Pons (tissue), 1 donor: ENCODE measurements at regions not wholly inside any gene's neighbourhood (a gene's known extent, or its start where the extent isn't known, plus 50 kb on each side); places are given as distances from the start of the nearest gene placed in this dataset.

Experiments used
- DNase-seq: peaks from one replicate; pipeline ENCODE4 v3.0.0-alpha.2; 2016; ENCODE audit warnings: low spot score

GRCh38 chr20:24796236-24796635, 152.8 kb upstream of the CST7 start:
- no peak for DNase-seq

- DNase-seq, result no peak
These were observed 152.0 kb upstream of the CST7 start for GRCh38 chr20:24797113-24797512.

GRCh38 chr20:24797745-24798655, 151.1 kb upstream of the CST7 start:
- DNase-seq, result no peak

- no peak for DNase-seq
These were observed 150.0 kb upstream of the CST7 start for GRCh38 chr20:24798930-24799705.

- no peak for DNase-seq
These were observed 149.0 kb upstream of the CST7 start for GRCh38 chr20:24799971-24800580.

- no peak for DNase-seq
These were observed 146.7 kb upstream of the CST7 start for GRCh38 chr20:24802286-24802820.

DNA sequence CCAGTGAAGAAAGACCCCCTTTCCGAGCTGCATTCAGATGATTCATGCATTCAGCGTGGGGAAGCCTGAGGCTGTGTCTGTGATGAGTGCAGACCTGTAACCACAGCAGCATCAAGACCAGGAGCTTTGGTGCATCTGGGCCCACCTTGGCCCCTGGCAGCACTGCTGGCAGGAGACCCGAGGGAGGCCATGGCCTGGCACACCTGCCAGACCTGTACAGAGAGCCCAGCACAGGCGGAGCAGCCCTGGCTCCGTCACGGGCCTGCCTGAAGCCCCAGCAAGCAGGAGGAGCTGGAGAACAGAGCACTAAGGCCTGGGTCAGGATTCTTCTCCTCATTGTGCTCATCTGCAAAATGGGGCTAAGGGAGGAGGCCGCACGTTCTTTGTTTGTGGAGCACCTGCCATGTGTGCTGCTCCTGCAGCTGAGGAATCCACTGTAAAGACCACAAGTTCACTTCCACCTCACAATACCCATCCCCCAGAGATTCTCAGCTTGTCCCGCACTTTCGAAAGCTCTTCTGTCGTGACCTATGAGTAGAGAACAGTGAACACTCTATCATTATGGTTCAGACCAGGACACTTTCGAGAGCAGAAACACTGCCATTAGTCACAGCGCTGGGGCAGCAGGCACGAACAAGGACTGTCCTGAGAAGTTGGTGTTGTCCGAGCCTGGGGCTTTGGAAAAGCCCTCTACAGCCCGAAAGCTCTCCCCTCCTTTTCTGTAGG, 144.4 kb upstream of the CST7 start:
- DNase-seq, result no peak

- no peak for DNase-seq
These were observed 143.4 kb upstream of the CST7 start for GRCh38 chr20:24805456-24806238.

DNA sequence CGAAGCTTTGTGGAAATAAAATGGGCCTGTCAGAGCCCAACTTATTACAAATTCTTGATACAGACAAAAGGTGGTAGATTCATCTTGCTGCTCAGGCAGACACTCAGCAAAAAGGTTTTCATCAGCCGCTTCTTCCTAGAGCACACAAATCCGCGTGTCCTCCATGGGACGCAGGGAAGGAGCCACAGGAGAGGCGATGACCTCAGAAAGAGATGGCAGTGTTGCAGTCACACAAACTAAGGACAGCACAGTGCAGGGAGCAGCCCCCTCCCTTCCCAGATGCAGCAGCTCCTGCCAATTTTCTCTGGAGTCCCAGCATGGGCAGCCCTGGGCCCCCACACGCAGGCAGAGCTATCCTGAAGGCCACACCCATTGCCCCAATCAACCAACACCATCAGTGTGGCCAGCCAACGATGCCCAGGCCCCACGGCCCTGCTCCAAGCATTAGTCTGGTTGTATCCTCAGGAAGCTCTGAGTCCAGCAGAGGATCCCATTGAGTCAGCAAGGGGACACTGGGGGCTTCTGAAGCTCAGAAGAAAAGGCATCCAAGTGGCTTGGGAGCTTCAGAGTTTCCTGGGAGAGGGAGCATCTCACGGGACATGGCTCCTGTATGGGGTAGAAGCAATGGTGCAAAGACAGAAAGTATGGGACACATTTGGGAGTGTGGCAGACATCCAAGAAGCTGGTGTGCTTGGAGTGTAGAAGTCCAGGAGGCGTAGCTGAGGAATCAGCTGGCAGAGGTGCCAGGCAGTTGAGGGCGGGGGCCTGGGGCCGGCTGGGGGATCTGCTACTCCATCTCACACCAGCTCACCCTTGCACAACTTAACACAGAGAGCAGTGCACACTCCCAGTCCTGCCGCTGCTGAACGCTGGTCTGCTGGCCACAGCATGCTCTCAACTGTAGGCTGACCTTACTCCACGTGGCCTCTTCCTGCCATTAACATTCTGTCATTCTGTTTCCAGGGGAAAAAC, 142.1 kb upstream of the CST7 start:
- DNase-seq, result no peak

DNA sequence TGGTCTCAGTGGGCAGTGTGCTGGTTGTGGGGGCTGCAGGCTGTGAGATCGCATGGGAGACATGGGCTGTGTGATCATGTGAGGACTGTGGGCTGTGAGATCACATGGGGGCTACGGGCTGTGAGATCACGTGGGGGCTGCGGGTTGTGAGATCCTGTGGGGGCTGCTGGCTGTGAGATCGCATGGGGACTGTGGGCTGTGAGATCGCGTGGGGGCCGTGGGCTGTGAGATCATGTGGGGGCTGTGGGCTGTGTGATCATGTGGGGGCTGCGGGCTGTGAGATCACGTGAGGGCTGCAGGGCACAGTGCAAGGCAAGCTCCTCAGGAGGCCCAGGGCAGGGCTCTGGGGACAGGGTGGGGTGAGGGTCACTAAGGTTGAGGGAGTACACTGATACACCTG, 140.5 kb upstream of the CST7 start:
- no peak for DNase-seq

- no peak for DNase-seq
These were observed 139.5 kb upstream of the CST7 start for GRCh38 chr20:24809606-24810005.

DNA sequence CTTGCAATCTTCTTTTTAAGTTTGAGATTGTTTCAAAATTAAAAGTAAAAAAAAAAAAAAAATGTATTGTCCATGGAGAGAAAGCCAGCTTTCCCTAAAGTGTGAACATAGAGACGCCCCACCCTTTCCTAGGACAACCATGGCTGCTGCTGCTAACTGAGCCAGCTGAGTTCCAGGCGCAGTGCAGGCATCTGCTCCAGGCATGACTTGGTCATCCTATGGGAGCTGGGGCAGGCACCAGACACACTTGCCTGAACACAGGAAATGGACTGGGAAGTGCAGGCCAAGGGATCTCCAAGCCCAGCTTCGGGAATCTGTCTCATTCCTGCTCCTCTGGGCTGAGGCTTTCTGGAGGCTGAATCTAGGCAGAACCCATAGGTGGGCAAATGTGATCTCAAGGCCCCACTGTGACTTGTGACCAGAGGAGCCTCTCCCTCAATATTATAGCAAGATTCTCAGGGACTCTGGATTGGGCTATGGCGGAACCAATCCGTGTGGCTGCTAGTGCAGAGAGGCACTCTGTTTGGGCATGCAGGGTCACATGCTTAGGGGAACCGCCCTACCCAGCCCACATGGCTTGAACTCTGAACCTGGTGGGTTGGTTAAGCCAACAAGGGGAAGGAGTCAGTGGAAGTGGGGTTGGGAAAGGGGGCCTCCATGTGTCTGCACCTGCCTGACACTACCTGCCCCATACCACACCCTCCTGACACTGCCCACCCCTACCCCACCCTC, 138.2 kb upstream of the CST7 start:
- DNase-seq, result no peak

DNA sequence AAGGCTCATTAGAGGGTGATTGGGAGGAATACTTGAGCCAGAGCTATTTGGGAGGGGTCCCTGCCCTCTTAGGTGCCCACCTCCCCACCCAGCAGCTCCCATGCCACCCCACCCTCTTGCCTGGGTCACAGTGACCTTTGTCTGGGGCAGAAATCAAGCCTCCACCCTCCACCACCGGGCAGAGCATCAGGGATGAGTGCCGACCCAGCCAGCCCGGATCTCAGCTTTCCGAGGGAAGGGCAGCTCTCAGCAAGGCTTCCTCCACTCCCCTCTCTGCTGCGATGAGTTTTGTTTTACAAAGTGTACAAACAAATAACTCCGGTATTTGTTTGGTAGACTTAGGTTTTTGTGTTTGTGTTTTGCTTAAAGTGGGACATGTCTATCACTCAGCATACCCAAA, 136.7 kb upstream of the CST7 start:
- no peak for DNase-seq

- DNase-seq, result no peak
These were observed 136.0 kb upstream of the CST7 start for GRCh38 chr20:24813080-24813479.

DNA sequence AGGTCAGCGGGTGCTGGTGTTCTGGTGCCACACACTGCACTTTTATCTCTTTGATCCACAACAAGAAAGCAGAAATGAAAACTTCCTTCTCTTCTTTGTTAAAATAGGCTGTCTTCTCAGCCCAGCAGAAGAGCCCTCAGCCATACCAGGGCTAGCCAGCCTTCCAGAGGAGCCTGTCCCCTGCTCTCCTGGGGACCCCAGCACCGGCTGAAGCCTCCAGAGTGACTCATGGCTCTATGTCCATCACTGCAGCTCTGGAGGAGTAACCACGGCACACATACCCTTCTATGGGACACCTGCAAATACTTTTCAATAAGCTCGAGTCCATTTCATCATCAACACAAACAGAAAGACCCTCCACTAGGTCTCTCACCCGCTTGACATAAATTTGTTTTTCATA, 135.6 kb upstream of the CST7 start:
- no peak for DNase-seq

DNA sequence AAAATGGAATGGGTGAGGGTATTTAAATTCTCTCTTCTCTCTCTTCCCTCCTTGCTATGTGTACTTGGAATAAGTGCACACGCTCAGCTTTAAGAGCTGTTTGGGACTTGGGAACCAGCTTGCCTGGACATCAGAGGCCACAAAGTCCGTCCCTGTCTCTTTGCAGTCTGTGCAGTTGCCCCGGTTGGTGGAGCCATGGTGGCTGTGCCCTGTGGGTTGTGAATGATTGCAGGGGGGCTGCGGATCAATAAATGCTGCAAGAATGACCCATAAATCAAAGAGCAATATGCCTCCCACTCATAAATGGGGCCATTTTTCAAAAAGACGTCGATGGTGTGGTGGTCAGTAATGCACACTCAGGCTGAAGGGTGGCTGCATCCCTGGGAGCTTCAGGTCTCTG, 135.1 kb upstream of the CST7 start:
- DNase-seq, result no peak

DNA sequence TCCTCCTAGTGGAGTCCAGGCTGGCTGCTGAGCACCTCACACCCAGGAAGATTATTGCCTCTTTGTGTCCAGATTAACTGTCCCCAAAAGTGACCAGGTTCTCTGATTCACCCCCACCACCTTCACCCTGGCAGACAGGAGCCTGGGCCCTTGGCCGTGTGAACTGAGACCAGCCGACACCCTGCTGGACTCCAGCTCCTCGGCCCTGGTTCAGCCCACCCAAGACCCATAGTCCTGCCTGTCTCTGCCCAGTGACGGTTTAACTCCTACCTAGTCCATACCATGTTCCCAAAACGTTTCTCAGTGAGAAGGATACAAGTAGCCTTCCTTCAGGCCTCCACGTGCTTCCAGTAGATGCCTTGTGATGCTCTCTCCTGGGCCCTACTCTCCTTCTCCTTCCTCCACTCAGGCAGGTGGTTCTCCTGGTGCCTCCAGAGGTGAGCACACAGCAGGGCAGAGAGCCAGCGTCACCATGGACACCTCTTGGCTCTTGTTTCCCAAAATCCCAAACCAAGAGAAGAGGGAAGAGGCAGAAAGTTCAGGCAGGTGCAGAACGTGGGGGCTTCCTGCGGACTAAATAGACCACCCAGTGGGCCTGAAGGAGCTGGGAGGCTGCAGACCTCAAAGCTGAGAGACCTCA, 134.4 kb upstream of the CST7 start:
- no peak for DNase-seq

DNA sequence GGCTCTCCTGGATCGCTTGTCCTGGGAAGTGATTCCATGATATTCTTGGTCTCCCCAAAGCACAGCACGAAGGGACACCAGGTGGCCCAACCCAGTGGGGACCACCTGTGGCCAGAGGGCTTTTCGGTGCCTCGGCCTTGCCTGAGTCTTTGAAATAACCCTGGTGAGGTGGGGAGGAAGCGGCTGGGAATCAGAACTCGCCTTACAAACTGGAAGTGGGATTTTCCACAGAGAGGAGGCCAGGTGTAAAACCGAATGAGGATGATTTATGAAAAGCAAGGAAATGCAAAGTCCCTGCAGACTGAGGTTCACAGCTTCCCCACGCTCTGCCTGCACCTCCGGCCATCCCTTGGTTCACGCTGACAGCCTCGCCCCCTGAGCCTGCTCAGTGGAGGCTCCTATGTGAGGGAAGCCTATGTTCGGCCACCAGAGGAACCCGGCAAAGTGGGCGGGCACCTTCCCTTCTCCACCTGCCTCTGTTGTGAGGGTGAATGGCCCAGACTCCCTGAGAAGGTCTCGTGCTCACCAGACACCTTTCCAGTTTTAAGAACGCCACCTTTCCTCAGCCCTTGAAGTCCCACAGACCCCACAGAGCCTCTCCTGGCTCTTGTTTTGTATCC, 133.8 kb upstream of the CST7 start:
- no peak for DNase-seq
